ENCODE measurements at regions not wholly inside any gene's neighbourhood (a gene's known extent, or its start where the extent isn't known, plus 50 kb on each side); places are given as distances from the start of the nearest gene placed in this dataset.

- 66% methylated on average over 8 of the region's 8 CpGs for WGBS (ENCODE audit: missing lambda C conversion rate)
- Histone ChIP-seq H3K4me2 (no peak overlapping the region), H3K9me3 (0 out of 3 replicates have a peak, but pooled peaks cover 4% of the 10 kb centered on the region), H3K27ac (no peak overlapping the region), H3K4me3 (no peak overlapping the region), H3K4me1 (peaks cover 7% of the 10 kb centered on the region)
- FAIRE-seq (no peak), DNase-seq (ENCODE audit: low read depth in 1 of 2, low spot score in 1 of 2) (no peak), ATAC-seq (no peak)
- ChIA-PET CTCF (interaction anchor here (0.6 kb wide), 1 partner anchor 114 kb away, joined by 3 read pairs; no protein-coding TSS in a partner anchor), POLR2A (no interaction called here)
- TF ChIP-seq RNF2 (IDR thresholded peaks at IDR 0.05; ENCODE audit: borderline replicate concordance, low read depth) (no peak), ZFP36 (IDR thresholded peaks at IDR 0.05; ENCODE audit: borderline replicate concordance, partially characterized antibody) (no peak), ZNF302 (CRISPR knock-in tag; IDR thresholded peaks at IDR 0.05) (no peak), PHF8 (IDR thresholded peaks at IDR 0.05; ENCODE audit: borderline replicate concordance, low read depth) (no peak), HMGXB4 (CRISPR knock-in tag; IDR thresholded peaks at IDR 0.05; ENCODE audit: borderline replicate concordance) (no peak), TFCP2L1 (CRISPR knock-in tag; IDR thresholded peaks at IDR 0.05) (no peak), MAFK (IDR thresholded peaks at IDR 0.05; ENCODE audit: partially characterized antibody) (no peak), RCOR1 (IDR thresholded peaks at IDR 0.05; ENCODE audit: low read depth, low read length) (no peak), RAD21 (conservative IDR thresholded peaks at IDR 0.05 in 1 of 2, IDR thresholded peaks at IDR 0.05 in 1 of 2) (no peak), FOSB (CRISPR knock-in tag; IDR thresholded peaks at IDR 0.05) (no peak), CBX2 (IDR thresholded peaks at IDR 0.05; ENCODE audit: borderline replicate concordance, low read depth) (no peak), HES2 (IDR thresholded peaks at IDR 0.05) (no peak), BHLHE40 (IDR thresholded peaks at IDR 0.05; ENCODE audit: low read depth, low read length) (no peak), JUN (IDR thresholded peaks at IDR 0.05) (no peak), NFE2L2 (conservative IDR thresholded peaks at IDR 0.05; ENCODE audit: low read length) (no peak), USF2 (IDR thresholded peaks at IDR 0.05) (no peak), RARB (CRISPR knock-in tag; IDR thresholded peaks at IDR 0.05) (no peak), SMC3 (IDR thresholded peaks at IDR 0.05) (no peak), HOXB5 (CRISPR knock-in tag; IDR thresholded peaks at IDR 0.05) (no peak)
Observed at GRCh38 chr9:88646539-88647300, 111.7 kb downstream of the NXNL2 start.

- Histone ChIP-seq H3K4me3 (no peak overlapping the region), H3K4me2 (peak overlapping the region; percentile 64), H3K27ac (peak overlapping the region; percentile 73 to 81), H3K9me3 (no peaks in the 10 kb centered on the region), H3K4me1 (peaks cover 32% of the 10 kb centered on the region)
- ChIA-PET POLR2A (no interaction called here), CTCF (interaction anchor here (0.8 to 2.6 kb wide), 4 partner anchors 10 to 59 kb away, joined by 3 to 9 read pairs (median 5); no protein-coding TSS in a partner anchor)
- 23% methylated on average over 10 of the region's 10 CpGs for WGBS (ENCODE audit: missing lambda C conversion rate)
- peak; percentile 96 to 98 for ATAC-seq
- DNase-seq (ENCODE audit: low read depth in 1 of 2, low spot score in 1 of 2), result peak; percentile 67 to 83
- no peak for FAIRE-seq
- TF ChIP-seq MAFK (IDR thresholded peaks at IDR 0.05; ENCODE audit: partially characterized antibody) (peak; percentile 11), RAD21 (conservative IDR thresholded peaks at IDR 0.05 in 1 of 2, IDR thresholded peaks at IDR 0.05 in 1 of 2) (peak; percentile 20 to 23; a peak in 2 of 5 replicates), USF2 (IDR thresholded peaks at IDR 0.05) (peak; percentile 30; the same call in 1 of the 2 replicates), FOSL2 (IDR thresholded peaks at IDR 0.05) (no peak), FOSL2 (CRISPR knock-in tag; IDR thresholded peaks at IDR 0.05) (peak; percentile 71), SMC3 (IDR thresholded peaks at IDR 0.05) (0 out of 3 replicates have a peak, but pooled peaks have one; percentile 8), EP300 (IDR thresholded peaks at IDR 0.05) (peak in 1 of 2 experiments; percentile 35; a peak in 1 of 5 replicates), BHLHE40 (IDR thresholded peaks at IDR 0.05; ENCODE audit: low read depth, low read length) (no peak), MAX (IDR thresholded peaks at IDR 0.05) (peak; percentile 92), CEBPB (IDR thresholded peaks at IDR 0.05) (peak; percentile 77 to 93), FOXS1 (CRISPR knock-in tag; IDR thresholded peaks at IDR 0.05) (peak; percentile 47; the same call in 1 of the 2 replicates), EHMT2 (IDR thresholded peaks at IDR 0.05; ENCODE audit: low read depth) (no peak), MYC (IDR thresholded peaks at IDR 0.05; ENCODE audit: borderline replicate concordance, low read length) (peak; percentile 44; the same call in 1 of the 2 replicates), GATA3 (IDR thresholded peaks at IDR 0.05; ENCODE audit: borderline replicate concordance) (peak; percentile 36; the same call in 1 of the 2 replicates), E2F6 (IDR thresholded peaks at IDR 0.05; ENCODE audit: borderline replicate concordance, low read depth) (peak; percentile 75; the same call in 1 of the 2 replicates), JUN (IDR thresholded peaks at IDR 0.05) (peak in 1 of 2 experiments; percentile 52; a peak in 2 of 5 replicates), ZFP36 (IDR thresholded peaks at IDR 0.05; ENCODE audit: borderline replicate concordance, partially characterized antibody) (no peak)
Observed at GRCh38 chr9:88651682-88652633, 117.0 kb downstream of the NXNL2 start.
